ENCODE measurements at regions not wholly inside any gene's neighbourhood (a gene's known extent, or its start where the extent isn't known, plus 50 kb on each side); places are given as distances from the start of the nearest gene placed in this dataset.
"Not testable (repeated sequence)": the region's sequence is repeated elsewhere in the genome, so short reads cannot be mapped to it uniquely, and the experiment has no call there.

DNA sequence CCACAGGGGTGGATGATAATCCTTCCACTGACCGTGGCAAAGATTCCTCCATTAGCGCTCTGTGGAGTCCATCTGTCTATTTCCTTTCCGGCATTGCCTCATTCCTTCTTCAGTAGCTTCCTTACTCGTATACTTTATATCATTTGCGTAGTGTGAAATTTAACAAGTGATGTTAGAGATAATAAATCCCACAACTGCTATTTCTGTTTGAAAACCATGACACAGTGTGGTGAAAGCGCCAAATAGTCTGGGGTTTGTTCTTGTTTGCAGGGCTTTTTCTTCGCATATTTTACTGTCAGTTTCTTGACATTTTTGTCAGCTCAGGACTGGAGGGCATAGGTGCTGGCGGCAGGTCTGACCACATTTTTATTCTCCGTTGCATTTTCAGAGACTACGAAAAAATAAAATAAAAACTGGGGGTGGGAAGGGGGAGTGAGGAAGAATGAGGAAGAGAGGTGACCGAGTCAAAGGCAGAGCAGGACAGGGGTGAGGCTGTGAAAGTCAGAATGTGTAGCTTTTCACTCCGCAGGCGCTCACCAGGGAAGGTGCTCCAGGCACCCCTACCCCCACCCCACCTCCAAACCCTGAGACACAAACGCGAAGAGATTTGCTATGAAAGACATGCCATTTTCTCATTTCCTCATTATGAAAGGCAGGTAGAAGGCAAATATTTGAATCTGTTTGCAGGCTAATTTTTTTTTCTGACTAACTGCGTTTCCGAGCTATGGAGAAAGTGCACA is 965.0 kb downstream of the MCTP2 start:
- no peaks in the 10 kb centered on the region for H3K4me1 ChIP-seq (ENCODE audit: control insufficient read depth in 1 of 2, insufficient read depth in 2 of 2, low read length in 2 of 2)
- H3K27ac ChIP-seq (ENCODE audit: low read length), result no peak overlapping the region
- H3K4me3 ChIP-seq (ENCODE audit: low read depth in 1 of 2, low read length in 2 of 2), result no peak overlapping the region
- no peaks in the 10 kb centered on the region for H3K27me3 ChIP-seq (ENCODE audit: low read depth, low read length)
- H3K36me3 ChIP-seq (ENCODE audit: control insufficient read depth in 1 of 2, insufficient read depth in 2 of 2, low read length in 2 of 2), result no peaks in the 10 kb centered on the region
- H3K9me3 ChIP-seq (ENCODE audit: control insufficient read depth in 1 of 2, low read length in 2 of 2), result no peaks in the 10 kb centered on the region

DNA sequence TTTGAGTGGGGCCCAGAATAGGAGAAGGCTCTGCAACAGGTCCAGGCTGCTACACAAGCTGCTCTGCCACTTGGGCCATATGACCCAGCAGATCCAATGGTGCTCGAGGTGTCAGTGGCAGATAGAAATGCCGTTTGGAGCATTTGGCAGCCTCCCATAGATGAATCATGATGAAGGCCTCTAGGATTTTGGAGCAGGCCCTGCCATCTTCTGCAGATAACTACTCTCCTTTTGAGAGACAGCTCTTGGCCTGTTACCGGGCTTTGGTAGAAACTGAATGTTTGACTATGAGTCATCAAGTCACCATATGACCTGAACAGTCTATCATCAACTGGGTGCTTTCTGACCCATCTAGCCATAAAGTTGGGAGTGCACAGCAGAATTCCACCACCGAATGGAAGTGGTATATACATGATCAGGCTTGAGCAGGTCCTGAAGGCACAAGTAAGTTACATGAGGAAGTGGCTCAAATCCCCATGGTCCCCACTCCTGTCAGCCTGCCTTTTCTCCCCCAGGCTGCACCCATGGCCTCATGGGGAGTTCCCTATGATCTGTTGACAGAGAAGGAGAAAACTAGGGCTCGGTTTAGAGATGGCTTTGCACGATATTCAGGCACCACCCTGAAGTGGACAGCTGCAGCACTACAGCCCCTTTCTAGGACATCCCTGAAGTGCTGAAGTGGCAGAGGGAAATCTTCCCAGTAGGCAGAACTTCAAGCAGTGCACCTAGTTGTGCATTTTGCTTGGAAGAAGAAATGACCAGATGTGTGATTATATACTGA is 971.4 kb downstream of the MCTP2 start:
- Histone ChIP-seq H3K4me1 (ENCODE audit: control insufficient read depth in 1 of 2, insufficient read depth in 2 of 2, low read length in 2 of 2) (no peaks in the 10 kb centered on the region), H3K36me3 (ENCODE audit: control insufficient read depth in 1 of 2, insufficient read depth in 2 of 2, low read length in 2 of 2) (no peaks in the 10 kb centered on the region), H3K4me3 (ENCODE audit: low read depth in 1 of 2, low read length in 2 of 2) (no peak overlapping the region), H3K27me3 (ENCODE audit: low read depth, low read length) (no peaks in the 10 kb centered on the region), H3K27ac (ENCODE audit: low read length) (no peak overlapping the region), H3K9me3 (ENCODE audit: control insufficient read depth in 1 of 2, low read length in 2 of 2) (no peaks in the 10 kb centered on the region)

DNA sequence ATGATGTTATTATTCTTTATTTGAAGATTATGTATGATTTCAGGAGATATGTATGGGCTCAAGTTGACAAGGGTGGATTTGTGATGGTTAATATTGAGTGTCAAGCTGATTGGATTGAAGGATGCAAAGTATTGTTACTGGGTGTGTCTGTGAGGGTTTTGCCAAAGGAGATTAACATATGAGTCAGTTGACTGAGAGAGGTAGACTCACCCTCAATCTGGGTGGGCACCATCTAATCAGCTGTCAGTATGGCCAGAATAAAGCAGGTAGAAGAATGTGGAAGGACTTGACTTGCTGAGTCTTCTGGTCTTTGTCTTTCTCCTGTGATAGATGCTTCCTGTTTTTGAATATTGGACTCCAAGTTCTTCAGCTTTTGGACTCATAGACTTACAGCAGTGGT is 973.7 kb downstream of the MCTP2 start:
- Histone ChIP-seq H3K4me3 (ENCODE audit: low read depth in 1 of 2, low read length in 2 of 2) (no peak overlapping the region), H3K9me3 (ENCODE audit: control insufficient read depth in 1 of 2, low read length in 2 of 2) (no peaks in the 10 kb centered on the region), H3K27ac (ENCODE audit: low read length) (no peak overlapping the region), H3K27me3 (ENCODE audit: low read depth, low read length) (no peaks in the 10 kb centered on the region), H3K36me3 (ENCODE audit: control insufficient read depth in 1 of 2, insufficient read depth in 2 of 2, low read length in 2 of 2) (no peaks in the 10 kb centered on the region), H3K4me1 (ENCODE audit: control insufficient read depth in 1 of 2, insufficient read depth in 2 of 2, low read length in 2 of 2) (no peaks in the 10 kb centered on the region)

DNA sequence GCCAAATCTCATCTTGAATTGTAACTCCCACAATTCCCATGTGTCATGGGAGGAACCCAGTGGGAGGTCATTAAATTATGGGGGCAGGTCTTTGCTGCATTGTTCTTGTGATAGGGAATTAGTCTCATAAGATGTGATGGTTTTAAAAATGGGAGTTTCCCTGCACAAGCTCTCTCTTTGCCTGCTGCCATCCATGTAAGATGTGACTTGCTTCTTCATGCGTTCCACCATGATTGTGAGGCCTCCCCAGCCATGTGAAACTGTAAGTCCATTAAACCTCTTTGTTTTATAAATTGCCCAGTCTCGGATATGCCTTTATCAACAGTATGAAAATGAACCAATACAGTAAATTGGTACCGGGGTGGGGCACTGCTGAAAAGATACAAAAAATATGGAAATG is 974.5 kb downstream of the MCTP2 start:
- not testable (repeated sequence) for H3K36me3 ChIP-seq (ENCODE audit: control insufficient read depth in 1 of 2, insufficient read depth in 2 of 2, low read length in 2 of 2); H3K27me3 ChIP-seq (ENCODE audit: low read depth, low read length); H3K9me3 ChIP-seq (ENCODE audit: control insufficient read depth in 1 of 2, low read length in 2 of 2); H3K4me3 ChIP-seq (ENCODE audit: low read depth in 1 of 2, low read length in 2 of 2); H3K27ac ChIP-seq (ENCODE audit: low read length); H3K4me1 ChIP-seq (ENCODE audit: control insufficient read depth in 1 of 2, insufficient read depth in 2 of 2, low read length in 2 of 2)

DNA sequence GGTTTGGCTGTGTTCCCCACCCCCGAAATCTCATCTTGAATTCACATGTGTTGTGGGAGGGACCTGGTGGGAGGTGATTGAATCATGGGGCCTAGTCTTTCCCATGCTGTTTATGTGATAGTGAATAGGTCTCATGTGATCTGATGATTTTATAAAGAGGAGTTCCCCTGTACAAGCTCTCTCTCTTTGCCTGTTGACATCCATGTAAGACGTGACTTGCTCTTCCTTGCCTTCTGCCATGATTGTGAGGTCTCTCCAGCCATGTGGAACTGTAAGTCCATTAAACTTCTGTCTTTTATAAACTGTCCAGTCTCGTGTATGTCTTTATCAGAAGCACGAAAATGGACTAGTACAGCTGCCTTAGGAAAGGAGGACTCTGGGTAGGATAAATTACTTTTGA is 976.7 kb downstream of the MCTP2 start:
- no peaks in the 10 kb centered on the region for H3K36me3 ChIP-seq (ENCODE audit: control insufficient read depth in 1 of 2, insufficient read depth in 2 of 2, low read length in 2 of 2)
- peaks cover 0 to 5% of the 10 kb centered on the region in 2 donors for H3K9me3 ChIP-seq (ENCODE audit: control insufficient read depth in 1 of 2, low read length in 2 of 2)
- H3K4me3 ChIP-seq (ENCODE audit: low read depth in 1 of 2, low read length in 2 of 2), result no peak overlapping the region
- H3K27me3 ChIP-seq (ENCODE audit: low read depth, low read length), result no peaks in the 10 kb centered on the region
- no peaks in the 10 kb centered on the region for H3K4me1 ChIP-seq (ENCODE audit: control insufficient read depth in 1 of 2, insufficient read depth in 2 of 2, low read length in 2 of 2)
- no peak overlapping the region for H3K27ac ChIP-seq (ENCODE audit: low read length)

DNA sequence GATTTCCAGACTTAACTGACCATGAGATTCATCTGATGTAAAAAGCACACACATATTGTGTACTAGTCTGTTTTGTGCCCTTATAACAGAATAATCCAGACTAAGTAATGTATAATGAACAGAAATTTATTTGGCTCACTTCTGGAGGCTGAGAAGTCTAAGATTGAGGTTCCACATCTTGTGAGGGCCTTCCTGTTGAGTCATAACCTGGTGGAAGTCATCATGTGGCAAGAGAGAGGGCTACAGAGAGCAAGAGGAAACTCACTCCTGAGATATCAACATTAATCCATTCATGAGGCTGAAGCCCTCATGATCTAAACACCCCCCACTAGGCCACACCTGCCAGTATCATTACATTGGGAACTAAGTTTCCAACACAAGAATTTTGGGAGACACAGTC is 977.6 kb downstream of the MCTP2 start:
- no peaks in the 10 kb centered on the region for H3K27me3 ChIP-seq (ENCODE audit: low read depth, low read length)
- H3K9me3 ChIP-seq (ENCODE audit: control insufficient read depth in 1 of 2, low read length in 2 of 2), result peaks cover 0 to 5% of the 10 kb centered on the region in 2 donors
- H3K4me3 ChIP-seq (ENCODE audit: low read depth in 1 of 2, low read length in 2 of 2), result no peak overlapping the region
- no peak overlapping the region for H3K27ac ChIP-seq (ENCODE audit: low read length)
- no peaks in the 10 kb centered on the region for H3K4me1 ChIP-seq (ENCODE audit: control insufficient read depth in 1 of 2, insufficient read depth in 2 of 2, low read length in 2 of 2)
- no peaks in the 10 kb centered on the region for H3K36me3 ChIP-seq (ENCODE audit: control insufficient read depth in 1 of 2, insufficient read depth in 2 of 2, low read length in 2 of 2)

DNA sequence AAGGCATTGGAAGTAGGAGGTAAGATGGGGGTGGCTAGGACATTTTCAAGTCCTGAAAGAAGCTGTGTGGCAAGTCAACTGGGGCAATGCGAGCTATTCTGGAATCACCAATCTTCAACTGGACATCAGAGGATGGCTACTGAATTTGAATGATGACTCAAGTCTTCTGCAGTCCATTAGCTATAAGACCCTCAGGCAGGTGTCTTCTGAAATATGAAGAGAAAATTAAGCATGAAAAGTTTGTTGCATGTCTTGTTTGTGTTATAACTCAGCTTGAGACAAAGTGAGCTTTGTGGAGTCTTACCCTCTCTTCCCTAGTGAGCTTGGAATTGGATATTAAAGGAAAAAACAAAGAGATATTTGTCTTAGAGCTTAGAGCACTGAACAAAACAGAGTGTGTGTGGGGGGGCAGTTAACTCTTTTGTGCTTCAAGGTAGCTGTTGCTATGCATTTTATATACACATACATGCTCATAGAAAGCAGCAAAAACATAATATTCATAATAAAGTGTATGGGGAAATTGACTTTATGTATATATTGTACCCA is 979.1 kb downstream of the MCTP2 start:
- no peaks in the 10 kb centered on the region for H3K4me1 ChIP-seq (ENCODE audit: control insufficient read depth in 1 of 2, insufficient read depth in 2 of 2, low read length in 2 of 2)
- no peaks in the 10 kb centered on the region for H3K36me3 ChIP-seq (ENCODE audit: control insufficient read depth in 1 of 2, insufficient read depth in 2 of 2, low read length in 2 of 2)
- no peak overlapping the region for H3K27ac ChIP-seq (ENCODE audit: low read length)
- no peaks in the 10 kb centered on the region for H3K27me3 ChIP-seq (ENCODE audit: low read depth, low read length)
- H3K4me3 ChIP-seq (ENCODE audit: low read depth in 1 of 2, low read length in 2 of 2), result no peak overlapping the region
- H3K9me3 ChIP-seq (ENCODE audit: control insufficient read depth in 1 of 2, low read length in 2 of 2), result peaks cover 0 to 5% of the 10 kb centered on the region in 2 donors

DNA sequence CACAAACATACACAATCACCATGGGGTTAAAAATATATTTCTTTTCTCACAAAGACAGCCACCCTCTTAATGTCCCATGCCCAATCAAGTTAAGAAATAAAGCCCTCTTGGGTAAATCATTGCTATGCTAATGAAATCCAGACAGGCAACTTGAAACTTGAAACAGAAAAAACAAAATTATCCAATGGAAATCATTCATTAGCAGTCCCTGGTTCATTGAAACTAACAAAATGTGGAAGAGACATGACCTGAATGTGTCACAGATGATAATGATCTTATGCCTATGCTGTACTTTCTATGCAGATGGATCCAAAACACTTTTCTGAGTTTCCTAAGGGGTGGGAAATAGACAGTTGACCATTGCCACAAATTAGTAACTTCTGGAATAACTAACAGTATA is 983.7 kb downstream of the MCTP2 start:
- Histone ChIP-seq H3K9me3 (ENCODE audit: control insufficient read depth in 1 of 2, low read length in 2 of 2) (peaks cover 5 to 8% of the 10 kb centered on the region in 2 donors), H3K36me3 (ENCODE audit: control insufficient read depth in 1 of 2, insufficient read depth in 2 of 2, low read length in 2 of 2) (no peaks in the 10 kb centered on the region), H3K27ac (ENCODE audit: low read length) (no peak overlapping the region), H3K4me1 (ENCODE audit: control insufficient read depth in 1 of 2, insufficient read depth in 2 of 2, low read length in 2 of 2) (no peaks in the 10 kb centered on the region), H3K27me3 (ENCODE audit: low read depth, low read length) (no peaks in the 10 kb centered on the region), H3K4me3 (ENCODE audit: low read depth in 1 of 2, low read length in 2 of 2) (no peak overlapping the region)

DNA sequence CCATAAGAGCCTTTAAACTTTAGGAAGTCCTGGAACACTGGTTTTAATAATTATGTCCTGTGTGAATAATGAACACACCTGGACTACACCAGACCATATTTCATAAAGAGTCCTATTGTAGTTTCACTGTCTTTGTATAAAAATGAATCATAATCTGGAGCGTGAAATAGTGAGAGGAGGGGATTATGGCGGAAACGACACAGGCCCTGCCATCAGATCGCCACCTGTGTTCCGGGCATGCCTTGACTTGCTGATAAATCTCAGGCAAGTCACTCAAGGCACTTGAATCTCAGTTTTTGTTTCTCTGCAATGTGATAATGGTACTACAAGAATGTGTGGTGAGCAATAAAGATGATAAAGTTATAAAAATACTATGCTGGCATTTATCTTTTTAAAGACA is 995.5 kb downstream of the MCTP2 start:
- H3K27ac ChIP-seq (ENCODE audit: low read length), result no peak overlapping the region
- H3K4me1 ChIP-seq (ENCODE audit: control insufficient read depth in 1 of 2, insufficient read depth in 2 of 2, low read length in 2 of 2), result no peaks in the 10 kb centered on the region
- peaks cover 3 to 8% of the 10 kb centered on the region in 2 donors for H3K9me3 ChIP-seq (ENCODE audit: control insufficient read depth in 1 of 2, low read length in 2 of 2)
- no peaks in the 10 kb centered on the region for H3K27me3 ChIP-seq (ENCODE audit: low read depth, low read length)
- H3K36me3 ChIP-seq (ENCODE audit: control insufficient read depth in 1 of 2, insufficient read depth in 2 of 2, low read length in 2 of 2), result no peaks in the 10 kb centered on the region
- no peak overlapping the region for H3K4me3 ChIP-seq (ENCODE audit: low read depth in 1 of 2, low read length in 2 of 2)

DNA sequence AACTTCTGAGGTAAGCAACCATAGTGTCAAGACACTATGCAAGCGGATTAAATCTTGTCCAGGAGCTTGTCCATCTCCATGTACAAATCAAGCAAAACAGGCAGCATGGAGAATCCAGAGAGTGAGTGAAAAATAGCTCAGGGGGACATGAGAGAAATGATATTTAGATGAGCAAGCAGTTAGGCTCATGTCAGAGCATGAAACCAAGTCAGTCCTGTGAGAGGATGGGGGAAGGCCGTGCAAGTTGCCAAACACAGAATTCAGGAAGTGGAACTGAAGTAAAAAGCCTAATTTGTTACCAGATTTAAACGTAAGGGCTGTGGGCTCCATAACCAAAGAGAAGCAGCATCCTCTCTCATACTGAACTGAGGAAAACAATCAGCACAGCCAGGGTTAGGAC is 995.9 kb downstream of the MCTP2 start:
- H3K36me3 ChIP-seq (ENCODE audit: control insufficient read depth in 1 of 2, insufficient read depth in 2 of 2, low read length in 2 of 2), result no peaks in the 10 kb centered on the region
- no peaks in the 10 kb centered on the region for H3K4me1 ChIP-seq (ENCODE audit: control insufficient read depth in 1 of 2, insufficient read depth in 2 of 2, low read length in 2 of 2)
- H3K9me3 ChIP-seq (ENCODE audit: control insufficient read depth in 1 of 2, low read length in 2 of 2), result peaks cover 3 to 8% of the 10 kb centered on the region in 2 donors
- no peaks in the 10 kb centered on the region for H3K27me3 ChIP-seq (ENCODE audit: low read depth, low read length)
- no peak overlapping the region for H3K4me3 ChIP-seq (ENCODE audit: low read depth in 1 of 2, low read length in 2 of 2)
- no peak overlapping the region for H3K27ac ChIP-seq (ENCODE audit: low read length)

DNA sequence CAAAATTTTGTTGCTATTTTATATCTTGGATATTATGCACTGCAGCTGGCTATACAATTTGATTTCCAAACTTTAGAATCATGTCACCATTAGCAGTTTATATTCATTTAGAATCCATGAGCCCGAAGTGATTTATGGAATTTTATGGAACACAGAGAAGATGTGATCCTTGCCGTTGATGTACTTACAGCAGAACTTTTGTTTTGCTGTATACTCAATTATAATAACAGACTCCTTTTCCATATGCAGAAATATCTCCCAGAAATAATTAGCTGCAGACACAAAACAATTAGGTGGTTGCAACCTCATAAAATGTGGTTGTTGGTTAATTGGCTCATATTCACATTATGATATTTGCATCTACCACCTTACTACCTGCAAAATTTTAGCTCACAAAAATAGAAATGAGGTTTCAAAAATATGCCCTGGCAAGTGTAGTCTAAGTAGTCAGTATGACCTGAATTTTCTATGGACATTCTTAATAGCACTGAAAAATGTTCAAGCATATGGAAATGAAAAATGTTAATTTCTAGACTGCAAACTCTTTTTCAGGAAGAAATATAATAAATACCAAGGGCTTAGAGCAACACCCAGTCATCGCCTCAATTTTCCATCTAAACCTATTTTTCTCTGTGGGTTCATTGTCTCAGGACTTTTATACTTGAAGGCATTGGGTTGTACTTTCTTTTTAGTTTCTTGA is 997.6 kb downstream of the MCTP2 start:
- Histone ChIP-seq H3K4me3 (ENCODE audit: low read depth in 1 of 2, low read length in 2 of 2) (no peak overlapping the region), H3K36me3 (ENCODE audit: control insufficient read depth in 1 of 2, insufficient read depth in 2 of 2, low read length in 2 of 2) (no peaks in the 10 kb centered on the region), H3K27me3 (ENCODE audit: low read depth, low read length) (no peaks in the 10 kb centered on the region), H3K4me1 (ENCODE audit: control insufficient read depth in 1 of 2, insufficient read depth in 2 of 2, low read length in 2 of 2) (no peaks in the 10 kb centered on the region), H3K27ac (ENCODE audit: low read length) (no peak overlapping the region), H3K9me3 (ENCODE audit: control insufficient read depth in 1 of 2, low read length in 2 of 2) (peaks cover 0 to 4% of the 10 kb centered on the region in 2 donors)
